ENCODE measurements at regions not wholly inside any gene's neighbourhood (a gene's known extent, or its start where the extent isn't known, plus 50 kb on each side); places are given as distances from the start of the nearest gene placed in this dataset.

DNA sequence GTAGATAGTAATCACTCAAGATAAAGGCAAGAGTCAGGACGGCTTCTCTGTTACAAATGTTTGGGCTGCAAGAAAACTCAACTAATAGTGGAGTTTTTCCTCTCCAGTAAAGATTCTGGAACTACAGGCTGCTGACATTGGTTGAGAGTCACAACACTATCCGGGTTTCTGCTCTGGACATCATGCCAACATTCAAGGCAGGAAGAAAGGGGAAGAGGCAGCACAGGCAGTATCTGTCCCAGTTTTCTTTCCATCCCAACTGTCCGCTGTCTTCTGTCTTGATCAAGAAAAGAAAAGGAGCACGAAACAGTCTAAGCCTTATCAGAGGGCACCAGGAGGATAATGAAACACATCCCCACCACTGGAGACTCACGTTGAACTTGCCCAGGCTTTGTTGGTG lies 132.1 kb downstream of the MAIP1 start:
- TF ChIP-seq POLR2AphosphoS5 (IDR thresholded peaks at IDR 0.05; ENCODE audit: insufficient read depth in 1 of 2, low read depth in 1 of 2) (no peak), POLR2A (IDR thresholded peaks at IDR 0.05) (no peak)
- TF ChIP-seq, protein P1, sequence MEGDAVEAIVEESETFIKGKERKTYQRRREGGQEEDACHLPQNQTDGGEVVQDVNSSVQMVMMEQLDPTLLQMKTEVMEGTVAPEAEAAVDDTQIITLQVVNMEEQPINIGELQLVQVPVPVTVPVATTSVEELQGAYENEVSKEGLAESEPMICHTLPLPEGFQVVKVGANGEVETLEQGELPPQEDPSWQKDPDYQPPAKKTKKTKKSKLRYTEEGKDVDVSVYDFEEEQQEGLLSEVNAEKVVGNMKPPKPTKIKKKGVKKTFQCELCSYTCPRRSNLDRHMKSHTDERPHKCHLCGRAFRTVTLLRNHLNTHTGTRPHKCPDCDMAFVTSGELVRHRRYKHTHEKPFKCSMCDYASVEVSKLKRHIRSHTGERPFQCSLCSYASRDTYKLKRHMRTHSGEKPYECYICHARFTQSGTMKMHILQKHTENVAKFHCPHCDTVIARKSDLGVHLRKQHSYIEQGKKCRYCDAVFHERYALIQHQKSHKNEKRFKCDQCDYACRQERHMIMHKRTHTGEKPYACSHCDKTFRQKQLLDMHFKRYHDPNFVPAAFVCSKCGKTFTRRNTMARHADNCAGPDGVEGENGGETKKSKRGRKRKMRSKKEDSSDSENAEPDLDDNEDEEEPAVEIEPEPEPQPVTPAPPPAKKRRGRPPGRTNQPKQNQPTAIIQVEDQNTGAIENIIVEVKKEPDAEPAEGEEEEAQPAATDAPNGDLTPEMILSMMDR (IDR thresholded peaks at IDR 0.05): no peak
- H3K4me3 ChIP-seq: no peak overlapping the region
- no peaks in the 10 kb centered on the region for H3K36me3 ChIP-seq
- no peaks in the 10 kb centered on the region for H3K9me3 ChIP-seq
- DNase-seq (ENCODE audit: extremely low spot score in 2 of 2): no peak
- H3K27me3 ChIP-seq: no peaks in the 10 kb centered on the region
- no peaks in the 10 kb centered on the region for H3K4me1 ChIP-seq
- no peak overlapping the region for H3K27ac ChIP-seq
- intact Hi-C loops (cut with DNase I): no loop called here

DNA sequence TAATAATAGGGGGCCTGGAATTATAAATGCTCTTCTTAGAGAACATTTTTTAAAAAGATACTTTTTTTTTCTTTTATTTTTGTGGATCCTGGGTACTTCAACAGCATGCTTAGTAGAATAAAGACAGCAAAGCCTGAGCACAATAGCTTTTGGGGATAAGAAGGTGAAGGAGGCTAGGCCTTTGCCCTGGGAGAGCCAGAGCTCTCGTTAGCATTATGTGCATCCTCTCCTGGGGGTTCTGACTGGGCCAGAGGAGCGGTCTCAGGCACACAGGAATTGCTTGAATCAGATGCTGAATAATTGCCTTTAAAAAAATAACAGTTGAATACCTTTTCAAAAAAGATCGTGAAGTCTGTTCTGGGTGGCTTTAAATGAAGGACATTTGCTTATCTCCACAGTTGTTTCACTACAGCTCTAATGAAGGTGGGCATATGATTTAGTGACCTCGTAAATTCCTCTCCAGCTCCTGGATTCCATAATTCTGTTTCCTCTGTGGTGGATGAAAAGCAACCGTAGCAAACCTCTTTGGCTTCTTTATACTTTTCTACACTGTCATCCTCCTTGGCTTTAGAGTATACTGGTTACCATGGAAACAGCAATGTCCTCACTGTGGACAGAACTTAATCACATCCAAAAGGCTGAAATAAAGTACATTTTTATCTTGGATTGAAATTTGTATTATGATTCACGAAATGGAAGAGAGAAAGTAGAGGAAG lies 133.8 kb downstream of the MAIP1 start:
- no peak overlapping the region for H3K27ac ChIP-seq
- H3K4me1 ChIP-seq: no peaks in the 10 kb centered on the region
- TF ChIP-seq, protein P1 (IDR thresholded peaks at IDR 0.05): no peak
- TF ChIP-seq POLR2A (IDR thresholded peaks at IDR 0.05): no peak
- no peaks in the 10 kb centered on the region for H3K27me3 ChIP-seq
- no peak overlapping the region for H3K4me3 ChIP-seq
- no peaks in the 10 kb centered on the region for H3K9me3 ChIP-seq
- DNase-seq (ENCODE audit: extremely low spot score in 2 of 2): no peak
- intact Hi-C loops (cut with DNase I): no loop called here
- H3K36me3 ChIP-seq: no peaks in the 10 kb centered on the region

DNA sequence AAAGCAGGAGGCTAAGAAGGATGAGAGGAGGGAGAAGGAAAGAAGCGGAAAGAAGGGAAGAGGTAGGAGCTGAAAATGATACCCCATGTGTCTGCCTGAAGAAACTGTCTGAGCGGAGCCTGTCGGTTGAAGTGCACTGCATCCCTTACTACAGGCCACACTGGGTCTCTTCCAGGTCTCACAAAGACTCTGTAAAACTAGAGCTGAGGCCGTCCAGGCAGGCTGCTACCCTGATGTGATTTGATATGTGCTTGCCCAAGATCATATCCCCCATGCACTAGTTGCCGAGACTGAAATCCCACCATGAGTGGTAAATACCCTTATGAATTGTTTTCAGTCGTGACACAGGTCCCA lies 134.4 kb downstream of the MAIP1 start:
- no peak for TF ChIP-seq POLR2AphosphoS5 (IDR thresholded peaks at IDR 0.05; ENCODE audit: insufficient read depth in 1 of 2, low read depth in 1 of 2)
- TF ChIP-seq, protein P1 (IDR thresholded peaks at IDR 0.05): no peak
- TF ChIP-seq POLR2A (IDR thresholded peaks at IDR 0.05): no peak
- no peaks in the 10 kb centered on the region for H3K27me3 ChIP-seq
- no peak for DNase-seq (ENCODE audit: extremely low spot score in 2 of 2)
- no peaks in the 10 kb centered on the region for H3K9me3 ChIP-seq
- no peaks in the 10 kb centered on the region for H3K36me3 ChIP-seq
- H3K27ac ChIP-seq: no peak overlapping the region
- intact Hi-C loops (cut with DNase I): no loop called here
- no peaks in the 10 kb centered on the region for H3K4me1 ChIP-seq
- no peak overlapping the region for H3K4me3 ChIP-seq

DNA sequence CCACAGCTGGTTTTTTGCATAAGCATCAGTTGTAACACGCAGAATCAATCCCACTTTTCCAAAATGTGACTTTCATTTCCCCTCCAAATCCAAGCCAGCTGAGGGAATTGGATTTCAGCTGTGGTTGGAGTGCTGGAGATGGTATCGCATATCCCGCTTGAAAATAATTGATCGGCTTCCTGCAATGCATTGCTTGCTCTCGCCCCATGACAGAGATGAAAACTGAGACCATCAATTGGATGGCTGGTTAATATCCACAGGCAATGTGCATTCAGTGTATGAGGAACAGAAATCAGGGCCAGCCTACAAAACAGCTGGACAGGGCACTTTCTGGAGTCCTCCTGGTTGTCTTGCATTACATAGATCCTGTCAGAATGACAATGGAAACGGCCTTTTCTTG lies 135.3 kb downstream of the MAIP1 start:
- Histone ChIP-seq H3K4me3 (no peak overlapping the region), H3K36me3 (no peaks in the 10 kb centered on the region), H3K27ac (no peak overlapping the region), H3K4me1 (no peaks in the 10 kb centered on the region), H3K27me3 (no peaks in the 10 kb centered on the region), H3K9me3 (no peaks in the 10 kb centered on the region)
- no peak for DNase-seq (ENCODE audit: extremely low spot score in 2 of 2)
- TF ChIP-seq, protein P1 (IDR thresholded peaks at IDR 0.05): no peak
- TF ChIP-seq POLR2AphosphoS5 (IDR thresholded peaks at IDR 0.05; ENCODE audit: insufficient read depth in 1 of 2, low read depth in 1 of 2) (no peak), POLR2A (IDR thresholded peaks at IDR 0.05) (no peak)
- intact Hi-C loops (cut with DNase I): no loop called here

DNA sequence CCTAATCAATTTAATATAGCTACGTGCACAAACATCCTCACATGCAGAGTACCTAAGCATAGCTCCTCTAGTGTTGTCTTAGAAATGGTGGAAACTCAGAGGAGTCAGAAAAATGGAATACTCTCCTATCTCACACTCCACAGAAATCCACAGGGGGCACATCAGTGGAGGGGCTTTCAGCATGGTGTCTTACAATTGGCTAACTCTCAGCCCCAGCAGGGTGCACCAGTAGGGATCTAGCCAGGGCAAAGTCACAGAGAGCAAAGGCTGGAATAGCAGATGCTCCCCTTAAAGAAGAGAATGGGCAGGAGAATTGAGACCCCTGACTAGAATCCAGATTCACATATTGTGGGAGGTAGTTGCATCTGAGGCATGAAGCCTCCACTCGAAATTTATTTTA lies 135.7 kb downstream of the MAIP1 start:
- DNase-seq (ENCODE audit: extremely low spot score in 2 of 2): no peak
- Histone ChIP-seq H3K27ac (no peak overlapping the region), H3K36me3 (no peaks in the 10 kb centered on the region), H3K4me3 (no peak overlapping the region), H3K9me3 (no peaks in the 10 kb centered on the region), H3K27me3 (no peaks in the 10 kb centered on the region), H3K4me1 (no peaks in the 10 kb centered on the region)
- TF ChIP-seq, protein P1 (IDR thresholded peaks at IDR 0.05): no peak
- TF ChIP-seq POLR2AphosphoS5 (IDR thresholded peaks at IDR 0.05; ENCODE audit: insufficient read depth in 1 of 2, low read depth in 1 of 2) (no peak), POLR2A (IDR thresholded peaks at IDR 0.05) (no peak)
- intact Hi-C loops (cut with DNase I): no loop called here
